H9 (cell line): ENCODE measurements at regions not wholly inside any gene's neighbourhood (a gene's known extent, or its start where the extent isn't known, plus 50 kb on each side); places are given as distances from the start of the nearest gene placed in this dataset.

Experiments used
- DNase-seq: peaks from one replicate; pipeline ENCODE4 v3.0.0-alpha.2; 2017
- H2AFZ ChIP-seq: one replicate; pipeline ENCODE4 v1.6.1; 2013; ENCODE audit warnings: mild to moderate bottlenecking, low read length, control low read depth, moderate library complexity
- H2AK5ac ChIP-seq: 2 replicates; pipeline ENCODE4 v1.6.1; 2013; ENCODE audit warnings: low read length, control low read depth, mixed read lengths; ENCODE audit not compliant: insufficient read length
- H2BK120ac ChIP-seq: one replicate; pipeline ENCODE4 v1.6.1; 2013; ENCODE audit warnings: low read depth, mild to moderate bottlenecking, low read length, control low read depth, inconsistent platforms; ENCODE audit not compliant: poor library complexity, severe bottlenecking
- H2BK12ac ChIP-seq: 2 replicates; pipeline ENCODE4 v1.6.1; 2013; ENCODE audit warnings: low read length, control low read depth, mixed read lengths, low read depth; ENCODE audit not compliant: insufficient read length
- H2BK15ac ChIP-seq: 2 replicates; pipeline ENCODE4 v1.6.1; 2013; ENCODE audit warnings: low read depth, low read length, control low read depth
- H2BK20ac ChIP-seq: one replicate; pipeline ENCODE4 v1.6.1; 2013; ENCODE audit warnings: low read depth, mild to moderate bottlenecking, low read length, control low read depth, inconsistent platforms; ENCODE audit not compliant: poor library complexity, severe bottlenecking
- H2BK5ac ChIP-seq: 2 replicates; pipeline ENCODE4 v1.6.1; 2013; ENCODE audit warnings: low read length, control low read depth, mixed read lengths; ENCODE audit not compliant: insufficient read length
- H3K14ac ChIP-seq: 2 replicates; pipeline ENCODE4 v1.6.1; 2013; ENCODE audit warnings: low read length, control low read depth; ENCODE audit not compliant: insufficient read depth
- H3K18ac ChIP-seq: 2 replicates; pipeline ENCODE4 v1.6.1; 2013; ENCODE audit warnings: low read depth, mild to moderate bottlenecking, mixed read lengths, low read length, control low read depth; ENCODE audit not compliant: insufficient read length
- H3K23ac ChIP-seq: 2 replicates; pipeline ENCODE4 v1.6.1; 2013; ENCODE audit warnings: low read length, control low read depth, mixed read lengths, low read depth; ENCODE audit not compliant: insufficient read length
- H3K23me2 ChIP-seq: 2 replicates; pipeline ENCODE4 v1.6.1; 2013; ENCODE audit warnings: low read depth, mild to moderate bottlenecking, mixed read lengths, low read length, control low read depth; ENCODE audit not compliant: insufficient read length, poor library complexity, severe bottlenecking
- H3K27ac ChIP-seq: 2 replicates; pipeline ENCODE4 v1.5.1; 2013; ENCODE audit warnings: low read length, control low read depth, mixed read lengths, low read depth; ENCODE audit not compliant: insufficient read length
- H3K27me3 ChIP-seq: 2 replicates; pipeline ENCODE4 v1.6.1; 2013; ENCODE audit warnings: low read length, control low read depth, inconsistent platforms; ENCODE audit not compliant: insufficient read depth
- H3K4ac ChIP-seq: 2 replicates; pipeline ENCODE4 v1.6.1; 2013; ENCODE audit warnings: low read depth, mild to moderate bottlenecking, control low read depth, inconsistent platforms, low read length, moderate library complexity
- H3K4me1 ChIP-seq: 2 replicates; pipeline ENCODE4 v1.6.1; 2013; ENCODE audit warnings: low read length, control low read depth, inconsistent platforms; ENCODE audit not compliant: insufficient read depth
- H3K4me2 ChIP-seq: 2 replicates; pipeline ENCODE4 v1.6.1; 2013; ENCODE audit warnings: low read length, control low read depth, mixed read lengths; ENCODE audit not compliant: insufficient read length, insufficient read depth
- H3K56ac ChIP-seq: 2 replicates; pipeline ENCODE4 v1.6.1; 2013; ENCODE audit warnings: low read depth, mild to moderate bottlenecking, mixed read lengths, low read length, control low read depth; ENCODE audit not compliant: insufficient read length
- H3K79me1 ChIP-seq: 2 replicates; pipeline ENCODE4 v1.6.1; 2013; ENCODE audit warnings: low read depth, mild to moderate bottlenecking, moderate library complexity, low read length, control low read depth, inconsistent platforms; ENCODE audit not compliant: insufficient read depth, poor library complexity, severe bottlenecking
- H3K79me2 ChIP-seq: 2 replicates; pipeline ENCODE4 v1.6.1; 2013; ENCODE audit warnings: low read length, control low read depth, inconsistent platforms; ENCODE audit not compliant: insufficient read depth
- H3K9ac ChIP-seq: 2 replicates; pipeline ENCODE4 v1.6.1; 2013; ENCODE audit warnings: low read length, control low read depth, mixed read lengths; ENCODE audit not compliant: insufficient read length; ENCODE audit errors: extremely low read depth
- H3K9me3 ChIP-seq: one replicate; pipeline ENCODE4 v1.6.1; 2013; ENCODE audit warnings: low read depth, low read length, inconsistent platforms; ENCODE audit not compliant: control insufficient read depth
- H3T11ph ChIP-seq: one replicate; pipeline ENCODE4 v1.6.1; 2013; ENCODE audit warnings: mild to moderate bottlenecking, low read length, control low read depth, inconsistent platforms
- H4K20me1 ChIP-seq: one replicate; pipeline ENCODE4 v1.6.1; 2013; ENCODE audit not compliant: control insufficient read depth, insufficient read length, insufficient read depth
- H4K5ac ChIP-seq: 2 replicates; pipeline ENCODE4 v1.6.1; 2013; ENCODE audit warnings: low read depth, mild to moderate bottlenecking, mixed read lengths, low read length, control low read depth; ENCODE audit not compliant: insufficient read length
- H4K8ac ChIP-seq: replicated peaks from 2 replicates; pipeline ENCODE4 v1.6.1; 2013; ENCODE audit warnings: low read length, control low read depth, mixed read lengths, low read depth; ENCODE audit not compliant: insufficient read length
- H4K91ac ChIP-seq: 2 replicates; pipeline ENCODE4 v1.6.1; 2013; ENCODE audit warnings: low read depth, mild to moderate bottlenecking, moderate library complexity, mixed read lengths, low read length, control low read depth; ENCODE audit not compliant: insufficient read length
- H3K27ac Mint-ChIP-seq, 3 experiments: 2 replicates in 2 of 3; 3 replicates in 1 of 3; pipeline ENCODE4 v1.8.0; 2020 to 2021; ENCODE audit warnings: mixed read lengths in 3 of 3, mild to moderate bottlenecking in 1 of 3, moderate library complexity in 1 of 3
- H3K27me3 Mint-ChIP-seq: 2 replicates; pipeline ENCODE4 v1.8.0; 2021; ENCODE audit warnings: low read depth, mild to moderate bottlenecking, moderate library complexity, mixed read lengths
- H3K36me3 Mint-ChIP-seq, 3 experiments: 2 replicates in 2 of 3; 3 replicates in 1 of 3; pipeline ENCODE4 v1.8.0; 2020 to 2021; ENCODE audit warnings: low read depth in 3 of 3, mixed read lengths in 3 of 3; ENCODE audit not compliant: insufficient read depth in 1 of 3
- H3K4me1 Mint-ChIP-seq, 2 experiments: 2 replicates each; pipeline ENCODE4 v1.8.0; 2020; ENCODE audit warnings: mixed read lengths in 2 of 2
- H3K4me3 Mint-ChIP-seq, 2 experiments: 2 replicates in 1 of 2; 3 replicates in 1 of 2; pipeline ENCODE4 v1.8.0; 2020 to 2021; ENCODE audit warnings: mild to moderate bottlenecking in 2 of 2, mixed read lengths in 2 of 2, moderate library complexity in 1 of 2
- H3K9me3 Mint-ChIP-seq, 2 experiments: 2 replicates in 1 of 2; 3 replicates in 1 of 2; pipeline ENCODE4 v1.8.0; 2020; ENCODE audit warnings: mild to moderate bottlenecking in 2 of 2, mixed read lengths in 2 of 2, moderate library complexity in 1 of 2
- WGBS: extraction: QIAGEN DNeasy Blood & Tissue Kit; methylation state at CpG from one replicate; pipeline ENCODE4 v1.1.7; 2013; ENCODE audit warnings: missing lambda C conversion rate, low lambda C conversion rate, mixed read lengths; ENCODE audit not compliant: insufficient read length; ENCODE audit errors: extremely low coverage; 5-methylcytosine and 5-hydroxymethylcytosine counted together
- TF ChIP-seq, protein P1 (sequence below): fragments of 200-600 bp; sonication (generic); conservative IDR thresholded peaks from 3 replicates; pipeline ENCODE4 v1.8.0; 2021; ENCODE audit warnings: antibody characterized with exemption, mild to moderate bottlenecking

GRCh38 chr12:13780453-13780852, 200.9 kb downstream of the GRIN2B start:
- DNase-seq = no peak
- Histone ChIP-seq H3K4me1 (no peaks in the 10 kb centered on the region), H3K23me2 (no peaks in the 10 kb centered on the region), H3K4me2 (no peak overlapping the region), H2BK5ac (no peak overlapping the region), H4K20me1 (no peaks in the 10 kb centered on the region), H3K14ac (no peak overlapping the region), H3K79me1 (no peaks in the 10 kb centered on the region), H3K4ac (no peak overlapping the region), H3K9me3 (no peaks in the 10 kb centered on the region), H3K18ac (no peak overlapping the region), H2AK5ac (no peak overlapping the region), H2BK120ac (no peak overlapping the region), H3K23ac (no peak overlapping the region), H4K8ac (no peak overlapping the region), H3K79me2 (no peaks in the 10 kb centered on the region), H3K27ac (no peak overlapping the region), H2AFZ (no peak overlapping the region), H2BK12ac (no peak overlapping the region), H3K27me3 (peaks cover 4% of the 10 kb centered on the region; the same call in 1 of the 2 replicates), H3K9ac (no peak overlapping the region), H3T11ph (no peak overlapping the region), H2BK15ac (no peak overlapping the region), H4K91ac (no peak overlapping the region), H3K56ac (no peak overlapping the region), H2BK20ac (no peak overlapping the region), H4K5ac (no peak overlapping the region)
- Mint-ChIP-seq H3K4me3 (no peak overlapping the region), H3K36me3 (no peaks in the 10 kb centered on the region), H3K27ac (no peak overlapping the region), H3K27me3 (peaks cover 28% of the 10 kb centered on the region), H3K4me1 (peaks cover 8 to 13% of the 10 kb centered on the region in 2 experiments), H3K9me3 (no peaks in the 10 kb centered on the region)
- TF ChIP-seq, protein P1, sequence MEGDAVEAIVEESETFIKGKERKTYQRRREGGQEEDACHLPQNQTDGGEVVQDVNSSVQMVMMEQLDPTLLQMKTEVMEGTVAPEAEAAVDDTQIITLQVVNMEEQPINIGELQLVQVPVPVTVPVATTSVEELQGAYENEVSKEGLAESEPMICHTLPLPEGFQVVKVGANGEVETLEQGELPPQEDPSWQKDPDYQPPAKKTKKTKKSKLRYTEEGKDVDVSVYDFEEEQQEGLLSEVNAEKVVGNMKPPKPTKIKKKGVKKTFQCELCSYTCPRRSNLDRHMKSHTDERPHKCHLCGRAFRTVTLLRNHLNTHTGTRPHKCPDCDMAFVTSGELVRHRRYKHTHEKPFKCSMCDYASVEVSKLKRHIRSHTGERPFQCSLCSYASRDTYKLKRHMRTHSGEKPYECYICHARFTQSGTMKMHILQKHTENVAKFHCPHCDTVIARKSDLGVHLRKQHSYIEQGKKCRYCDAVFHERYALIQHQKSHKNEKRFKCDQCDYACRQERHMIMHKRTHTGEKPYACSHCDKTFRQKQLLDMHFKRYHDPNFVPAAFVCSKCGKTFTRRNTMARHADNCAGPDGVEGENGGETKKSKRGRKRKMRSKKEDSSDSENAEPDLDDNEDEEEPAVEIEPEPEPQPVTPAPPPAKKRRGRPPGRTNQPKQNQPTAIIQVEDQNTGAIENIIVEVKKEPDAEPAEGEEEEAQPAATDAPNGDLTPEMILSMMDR = no peak
- WGBS = no CpG with 5 or more reads among the region's 2 CpGs
